ENCODE measurements at regions not wholly inside any gene's neighbourhood (a gene's known extent, or its start where the extent isn't known, plus 50 kb on each side); places are given as distances from the start of the nearest gene placed in this dataset.

- H3K27ac ChIP-seq, result no peak overlapping the region
- TF ChIP-seq CTCF (conservative IDR thresholded peaks at IDR 0.05), result no peak
These were observed 113.2 kb downstream of the HNRNPD start for GRCh38 chr4:82260632-82261031.

- TF ChIP-seq CTCF (conservative IDR thresholded peaks at IDR 0.05), result no peak
- no peak overlapping the region for H3K27ac ChIP-seq
These were observed 117.1 kb downstream of the HNRNPD start for GRCh38 chr4:82256718-82257117.

- TF ChIP-seq CTCF (conservative IDR thresholded peaks at IDR 0.05), result no peak
- H3K27ac ChIP-seq, result no peak overlapping the region
These were observed 118.1 kb downstream of the HNRNPD start for GRCh38 chr4:82255657-82256056.

- H3K27ac ChIP-seq, result no peak overlapping the region
These were observed 124.7 kb downstream of the HNRNPD start for GRCh38 chr4:82248903-82249632.

GRCh38 chr4:82247629-82248028 lies 126.2 kb downstream of the HNRNPD start:
- no peak for TF ChIP-seq CTCF (conservative IDR thresholded peaks at IDR 0.05)
- no peak overlapping the region for H3K27ac ChIP-seq

More at GRCh38 chr4:82248903-82249632, 124.7 kb downstream of the HNRNPD start:
- TF ChIP-seq CTCF (conservative IDR thresholded peaks at IDR 0.05), result no peak

GRCh38 chr4:82247171-82247570 lies 126.6 kb downstream of the HNRNPD start:
- TF ChIP-seq CTCF (conservative IDR thresholded peaks at IDR 0.05), result no peak
- no peak overlapping the region for H3K27ac ChIP-seq

- TF ChIP-seq CTCF (conservative IDR thresholded peaks at IDR 0.05), result no peak
These were observed 132.3 kb downstream of the HNRNPD start for GRCh38 chr4:82241534-82241933.

More at GRCh38 chr4:82241534-82241933, 132.3 kb downstream of the HNRNPD start:
- no peak overlapping the region for H3K27ac ChIP-seq

All from VCaP (cell line).